ENCODE measurements at regions not wholly inside any gene's neighbourhood (a gene's known extent, or its start where the extent isn't known, plus 50 kb on each side); places are given as distances from the start of the nearest gene placed in this dataset.
A peak's percentile ranks its signal among the peaks of the same experiment; 100 is the strongest.

DNA sequence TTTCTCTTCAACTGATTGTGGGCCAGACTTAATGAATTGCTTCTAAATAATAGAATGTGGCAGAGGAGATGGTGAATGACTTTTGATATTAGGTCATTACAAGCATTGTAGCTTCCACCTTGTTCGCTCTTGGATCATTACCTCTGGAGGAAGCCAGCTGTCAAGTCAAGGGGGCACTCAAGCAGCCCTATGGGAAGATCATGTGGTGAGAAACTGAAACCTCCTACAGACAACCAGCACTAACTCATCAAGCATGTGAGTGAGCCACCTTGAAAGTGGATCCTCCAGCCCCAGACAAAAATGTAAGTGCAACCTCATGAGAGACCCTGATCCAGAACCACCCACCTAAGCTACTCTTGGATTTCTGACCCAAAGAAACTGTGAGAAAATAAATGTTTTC is 109.8 kb upstream of the TBC1D5 start:
- POLR2A ChIA-PET, result no interaction called here
- H3K4me3 ChIP-seq (ENCODE audit: low read depth in 2 of 2, low read length in 1 of 2), result no peak overlapping the region
- TF ChIP-seq EZH2phosphoT487 (IDR thresholded peaks at IDR 0.05; ENCODE audit: borderline replicate concordance, low read depth), result no peak
- no peaks in the 10 kb centered on the region for H3K79me2 ChIP-seq (ENCODE audit: insufficient read depth)
- no peaks in the 10 kb centered on the region for H3K9me2 ChIP-seq
- H2AFZ ChIP-seq (ENCODE audit: low read depth), result no peak overlapping the region
- no peak overlapping the region for H3K9ac ChIP-seq
- H3K9me3 ChIP-seq, result no peaks in the 10 kb centered on the region
- no peak overlapping the region for H3K4me2 ChIP-seq
- no peaks in the 10 kb centered on the region for H3K27me3 ChIP-seq (ENCODE audit: insufficient read depth)
- CTCF ChIA-PET, result interaction anchor here (0.6 to 2.2 kb wide), 2 partner anchors 10 to 412 kb away, joined by 3 to 8 read pairs; no protein-coding TSS in a partner anchor
- WGBS (ENCODE audit: low lambda C conversion rate), result 71% methylated on average over 1 of the region's 1 CpG
- H3F3A ChIP-seq (replicated peaks; ENCODE audit: insufficient read depth), result no peaks in the 10 kb centered on the region
- no peak overlapping the region for H3K27ac ChIP-seq (ENCODE audit: low read depth in 2 of 2, low read length in 1 of 2)
- DNase-seq, result no peak
- no peaks in the 10 kb centered on the region for H4K20me1 ChIP-seq (ENCODE audit: insufficient read depth)
- no peaks in the 10 kb centered on the region for H3K4me1 ChIP-seq (ENCODE audit: control insufficient read depth in 1 of 2, insufficient read depth in 2 of 2, low read depth in 1 of 2, low read length in 1 of 2)
- no peaks in the 10 kb centered on the region for H3K36me3 ChIP-seq (replicated peaks in 1 of 2; ENCODE audit: control insufficient read depth in 1 of 2, insufficient read depth in 2 of 2, low read length in 1 of 2)

DNA sequence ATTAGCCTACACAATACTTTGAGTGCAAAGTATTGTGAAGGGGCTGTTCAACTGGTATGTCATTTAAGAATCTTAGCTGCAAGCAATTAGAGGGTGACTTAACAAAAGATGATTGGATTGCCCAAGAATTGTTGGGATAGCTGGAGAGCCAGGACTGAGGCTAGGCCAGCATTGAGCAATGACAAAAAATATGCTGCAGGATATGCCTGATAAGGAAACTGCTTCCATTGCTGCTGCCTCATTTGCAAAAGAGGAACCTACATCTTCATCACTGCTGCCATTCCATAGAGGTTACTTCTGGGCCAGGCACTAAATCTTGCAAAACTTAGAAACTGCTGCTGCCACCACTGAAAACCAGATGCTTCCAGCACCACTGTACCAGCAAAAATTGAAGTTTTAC is 108.0 kb upstream of the TBC1D5 start:
- Histone ChIP-seq H3K27me3 (ENCODE audit: insufficient read depth) (no peaks in the 10 kb centered on the region), H3K79me2 (ENCODE audit: insufficient read depth) (no peaks in the 10 kb centered on the region), H3K4me1 (ENCODE audit: control insufficient read depth in 1 of 2, insufficient read depth in 2 of 2, low read depth in 1 of 2, low read length in 1 of 2) (no peaks in the 10 kb centered on the region; a peak in 1 of 4 replicates), H3K9me3 (no peaks in the 10 kb centered on the region), H3F3A (replicated peaks; ENCODE audit: insufficient read depth) (no peaks in the 10 kb centered on the region), H4K20me1 (ENCODE audit: insufficient read depth) (no peaks in the 10 kb centered on the region), H3K4me3 (ENCODE audit: low read depth in 2 of 2, low read length in 1 of 2) (no peak overlapping the region), H3K9ac (no peak overlapping the region), H3K9me2 (no peaks in the 10 kb centered on the region), H3K27ac (ENCODE audit: low read depth in 2 of 2, low read length in 1 of 2) (no peak overlapping the region), H3K4me2 (no peak overlapping the region), H2AFZ (ENCODE audit: low read depth) (peak overlapping the region; percentile 37), H3K36me3 (replicated peaks in 1 of 2; ENCODE audit: control insufficient read depth in 1 of 2, insufficient read depth in 2 of 2, low read length in 1 of 2) (no peaks in the 10 kb centered on the region)
- CTCF ChIA-PET, result interaction anchor here (1.1 kb wide), 1 partner anchor 420 kb away, joined by 4 read pairs; no protein-coding TSS in a partner anchor
- TF ChIP-seq ELF1 (IDR thresholded peaks at IDR 0.05), result no peak
- TF ChIP-seq, protein P1, sequence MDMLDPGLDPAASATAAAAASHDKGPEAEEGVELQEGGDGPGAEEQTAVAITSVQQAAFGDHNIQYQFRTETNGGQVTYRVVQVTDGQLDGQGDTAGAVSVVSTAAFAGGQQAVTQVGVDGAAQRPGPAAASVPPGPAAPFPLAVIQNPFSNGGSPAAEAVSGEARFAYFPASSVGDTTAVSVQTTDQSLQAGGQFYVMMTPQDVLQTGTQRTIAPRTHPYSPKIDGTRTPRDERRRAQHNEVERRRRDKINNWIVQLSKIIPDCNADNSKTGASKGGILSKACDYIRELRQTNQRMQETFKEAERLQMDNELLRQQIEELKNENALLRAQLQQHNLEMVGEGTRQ (IDR thresholded peaks at IDR 0.05; ENCODE audit: borderline replicate concordance, low read depth, low read length), result no peak
- TF ChIP-seq SMC3 (IDR thresholded peaks at IDR 0.05; ENCODE audit: low read depth, low read length), result no peak
- TF ChIP-seq TAF1 (IDR thresholded peaks at IDR 0.05; ENCODE audit: borderline replicate concordance, low read depth, low read length), result no peak
- no peak for TF ChIP-seq EP300 (IDR thresholded peaks at IDR 0.05; ENCODE audit: borderline replicate concordance in 1 of 2, low read depth in 1 of 2, low read length in 1 of 2)
- TF ChIP-seq MXI1 (IDR thresholded peaks at IDR 0.05; ENCODE audit: low read depth, low read length), result no peak
- no peak for TF ChIP-seq TCF12 (IDR thresholded peaks at IDR 0.05)
- no peak for TF ChIP-seq YY1 (IDR thresholded peaks at IDR 0.05; ENCODE audit: low read depth)
- POLR2A ChIA-PET, result no interaction called here
- DNase-seq, result no peak

DNA sequence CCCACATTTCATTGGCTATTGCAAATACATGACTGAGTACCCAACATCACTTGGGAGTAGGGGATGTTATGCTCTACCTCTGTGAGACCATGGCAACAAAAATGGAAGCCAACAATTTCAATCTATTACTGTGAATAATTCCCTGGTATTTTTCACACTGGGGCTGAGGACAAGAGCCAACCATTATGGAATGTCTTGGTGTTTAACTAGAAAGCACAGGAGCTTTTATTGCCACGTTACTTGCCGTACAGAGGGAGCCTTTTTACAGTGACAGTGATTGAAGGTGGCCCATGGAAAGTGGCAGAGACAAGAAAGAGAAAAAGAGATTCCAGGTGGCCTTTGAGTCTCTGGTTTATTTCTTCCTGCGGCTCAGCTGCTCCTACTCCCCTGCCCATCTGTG is 105.7 kb upstream of the TBC1D5 start:
- Histone ChIP-seq H3K79me2 (ENCODE audit: insufficient read depth) (no peaks in the 10 kb centered on the region), H3K27ac (ENCODE audit: low read depth in 2 of 2, low read length in 1 of 2) (no peak overlapping the region), H4K20me1 (ENCODE audit: insufficient read depth) (no peaks in the 10 kb centered on the region), H3K9ac (no peak overlapping the region), H3K9me3 (no peaks in the 10 kb centered on the region), H3F3A (replicated peaks; ENCODE audit: insufficient read depth) (no peaks in the 10 kb centered on the region), H3K4me1 (ENCODE audit: control insufficient read depth in 1 of 2, insufficient read depth in 2 of 2, low read depth in 1 of 2, low read length in 1 of 2) (no peaks in the 10 kb centered on the region; a peak in 1 of 4 replicates), H3K27me3 (ENCODE audit: insufficient read depth) (no peaks in the 10 kb centered on the region), H3K36me3 (replicated peaks in 1 of 2; ENCODE audit: control insufficient read depth in 1 of 2, insufficient read depth in 2 of 2, low read length in 1 of 2) (no peaks in the 10 kb centered on the region), H2AFZ (ENCODE audit: low read depth) (no peak overlapping the region), H3K4me2 (no peak overlapping the region), H3K4me3 (ENCODE audit: low read depth in 2 of 2, low read length in 1 of 2) (no peak overlapping the region), H3K9me2 (no peaks in the 10 kb centered on the region)
- 77% methylated on average over 3 of the region's 3 CpGs for WGBS (ENCODE audit: low lambda C conversion rate)
- POLR2A ChIA-PET, result no interaction called here
- CTCF ChIA-PET, result interaction anchor here (0.8 kb wide), 1 partner anchor 203 kb away, joined by 3 read pairs; no protein-coding TSS in a partner anchor
- DNase-seq, result no peak
- TF ChIP-seq MEF2A (IDR thresholded peaks at IDR 0.05; ENCODE audit: borderline replicate concordance, low read depth) (no peak), TEAD4 (IDR thresholded peaks at IDR 0.05; ENCODE audit: borderline replicate concordance, insufficient read depth) (no peak), YY1 (IDR thresholded peaks at IDR 0.05; ENCODE audit: low read depth) (no peak), FOSL2 (IDR thresholded peaks at IDR 0.05; ENCODE audit: borderline replicate concordance, low read depth) (no peak)
- TF ChIP-seq, protein P2, sequence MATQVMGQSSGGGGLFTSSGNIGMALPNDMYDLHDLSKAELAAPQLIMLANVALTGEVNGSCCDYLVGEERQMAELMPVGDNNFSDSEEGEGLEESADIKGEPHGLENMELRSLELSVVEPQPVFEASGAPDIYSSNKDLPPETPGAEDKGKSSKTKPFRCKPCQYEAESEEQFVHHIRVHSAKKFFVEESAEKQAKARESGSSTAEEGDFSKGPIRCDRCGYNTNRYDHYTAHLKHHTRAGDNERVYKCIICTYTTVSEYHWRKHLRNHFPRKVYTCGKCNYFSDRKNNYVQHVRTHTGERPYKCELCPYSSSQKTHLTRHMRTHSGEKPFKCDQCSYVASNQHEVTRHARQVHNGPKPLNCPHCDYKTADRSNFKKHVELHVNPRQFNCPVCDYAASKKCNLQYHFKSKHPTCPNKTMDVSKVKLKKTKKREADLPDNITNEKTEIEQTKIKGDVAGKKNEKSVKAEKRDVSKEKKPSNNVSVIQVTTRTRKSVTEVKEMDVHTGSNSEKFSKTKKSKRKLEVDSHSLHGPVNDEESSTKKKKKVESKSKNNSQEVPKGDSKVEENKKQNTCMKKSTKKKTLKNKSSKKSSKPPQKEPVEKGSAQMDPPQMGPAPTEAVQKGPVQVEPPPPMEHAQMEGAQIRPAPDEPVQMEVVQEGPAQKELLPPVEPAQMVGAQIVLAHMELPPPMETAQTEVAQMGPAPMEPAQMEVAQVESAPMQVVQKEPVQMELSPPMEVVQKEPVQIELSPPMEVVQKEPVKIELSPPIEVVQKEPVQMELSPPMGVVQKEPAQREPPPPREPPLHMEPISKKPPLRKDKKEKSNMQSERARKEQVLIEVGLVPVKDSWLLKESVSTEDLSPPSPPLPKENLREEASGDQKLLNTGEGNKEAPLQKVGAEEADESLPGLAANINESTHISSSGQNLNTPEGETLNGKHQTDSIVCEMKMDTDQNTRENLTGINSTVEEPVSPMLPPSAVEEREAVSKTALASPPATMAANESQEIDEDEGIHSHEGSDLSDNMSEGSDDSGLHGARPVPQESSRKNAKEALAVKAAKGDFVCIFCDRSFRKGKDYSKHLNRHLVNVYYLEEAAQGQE (IDR thresholded peaks at IDR 0.05; ENCODE audit: low read depth, low read length), result no peak
- TF ChIP-seq, protein P3, sequence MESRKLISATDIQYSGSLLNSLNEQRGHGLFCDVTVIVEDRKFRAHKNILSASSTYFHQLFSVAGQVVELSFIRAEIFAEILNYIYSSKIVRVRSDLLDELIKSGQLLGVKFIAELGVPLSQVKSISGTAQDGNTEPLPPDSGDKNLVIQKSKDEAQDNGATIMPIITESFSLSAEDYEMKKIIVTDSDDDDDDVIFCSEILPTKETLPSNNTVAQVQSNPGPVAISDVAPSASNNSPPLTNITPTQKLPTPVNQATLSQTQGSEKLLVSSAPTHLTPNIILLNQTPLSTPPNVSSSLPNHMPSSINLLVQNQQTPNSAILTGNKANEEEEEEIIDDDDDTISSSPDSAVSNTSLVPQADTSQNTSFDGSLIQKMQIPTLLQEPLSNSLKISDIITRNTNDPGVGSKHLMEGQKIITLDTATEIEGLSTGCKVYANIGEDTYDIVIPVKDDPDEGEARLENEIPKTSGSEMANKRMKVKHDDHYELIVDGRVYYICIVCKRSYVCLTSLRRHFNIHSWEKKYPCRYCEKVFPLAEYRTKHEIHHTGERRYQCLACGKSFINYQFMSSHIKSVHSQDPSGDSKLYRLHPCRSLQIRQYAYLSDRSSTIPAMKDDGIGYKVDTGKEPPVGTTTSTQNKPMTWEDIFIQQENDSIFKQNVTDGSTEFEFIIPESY (IDR thresholded peaks at IDR 0.05; ENCODE audit: borderline replicate concordance, low read depth), result no peak

All from SK-N-SH (cell line).